KMS-11 (cell line): ENCODE measurements at regions not wholly inside any gene's neighbourhood (a gene's known extent, or its start where the extent isn't known, plus 50 kb on each side); places are given as distances from the start of the nearest gene placed in this dataset.

Source experiments
- H2AFZ ChIP-seq: fragments of 200-600 bp; sonication (generic); 2 replicates; pipeline ENCODE4 v1.6.1; 2016; ENCODE audit warnings: antibody characterized with exemption, mixed run types, low read depth
- H3K27ac ChIP-seq: fragments of 200-600 bp; sonication (generic); 2 replicates; pipeline ENCODE4 v1.6.1; 2016; ENCODE audit warnings: mild to moderate bottlenecking, mixed run types
- H3K27me3 ChIP-seq: fragments of 200-600 bp; sonication (generic); 2 replicates; pipeline ENCODE4 v1.6.1; 2017; ENCODE audit warnings: mild to moderate bottlenecking, low read depth, mixed run types, moderate library complexity; ENCODE audit not compliant: insufficient read depth
- H3K36me3 ChIP-seq: fragments of 200-600 bp; sonication (generic); 2 replicates; pipeline ENCODE4 v1.6.1; 2017; ENCODE audit warnings: mild to moderate bottlenecking, mixed run types; ENCODE audit not compliant: insufficient read depth
- H3K4me1 ChIP-seq: fragments of 200-600 bp; sonication (generic); 2 replicates; pipeline ENCODE4 v1.6.1; 2016; ENCODE audit warnings: mild to moderate bottlenecking, low read depth, mixed run types; ENCODE audit not compliant: poor library complexity, severe bottlenecking
- H3K4me2 ChIP-seq: fragments of 200-600 bp; sonication (generic); 2 replicates; pipeline ENCODE4 v1.7.0; 2016; ENCODE audit warnings: mild to moderate bottlenecking, mixed run types
- H3K4me3 ChIP-seq: fragments of 200-600 bp; sonication (generic); IDR thresholded peaks from 2 replicates; pipeline ENCODE4 v1.6.1; 2017; ENCODE audit warnings: low read depth, low read length, mixed read lengths; ENCODE audit not compliant: insufficient read depth
- H3K79me2 ChIP-seq: fragments of 200-600 bp; sonication (generic); 2 replicates; pipeline ENCODE4 v1.6.1; 2016; ENCODE audit warnings: low read depth, mixed run types; ENCODE audit not compliant: insufficient read depth
- H3K9ac ChIP-seq: fragments of 200-600 bp; sonication (generic); 2 replicates; pipeline ENCODE4 v1.6.1; 2016; ENCODE audit warnings: mild to moderate bottlenecking, mixed run types
- H4K20me1 ChIP-seq: fragments of 200-600 bp; sonication (generic); 2 replicates; pipeline ENCODE4 v1.6.1; 2016; ENCODE audit warnings: mild to moderate bottlenecking, mixed run types; ENCODE audit not compliant: insufficient read depth
- CTCF ChIP-seq: fragments of 200-600 bp; sonication (generic); conservative IDR thresholded peaks from 2 replicates; pipeline ENCODE4 v1.6.1; 2017; ENCODE audit warnings: low read depth, mild to moderate bottlenecking, antibody characterized with exemption, low read length, moderate library complexity, mixed read lengths

DNA sequence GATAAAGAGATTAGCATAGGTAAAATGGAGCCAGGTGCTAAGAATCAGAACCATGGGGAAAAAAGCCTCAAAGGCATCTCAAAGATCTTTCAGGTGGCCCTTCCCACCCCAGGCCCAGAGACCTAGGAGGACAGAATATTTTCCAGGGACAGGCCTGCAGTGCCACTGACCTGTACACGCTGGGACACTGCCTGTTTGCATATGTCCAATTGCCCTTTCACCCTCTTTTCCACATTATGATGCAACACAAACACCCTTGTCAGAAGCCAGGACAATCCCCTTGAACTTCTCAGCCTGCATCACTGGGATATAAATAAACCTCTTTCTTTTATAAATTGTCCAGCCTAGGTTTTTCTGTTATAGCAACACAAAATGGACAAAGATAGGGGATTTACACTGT, 419.1 kb downstream of the TRIB2 start:
- Histone ChIP-seq H2AFZ (no peak overlapping the region), H3K4me2 (no peak overlapping the region), H4K20me1 (no peaks in the 10 kb centered on the region), H3K36me3 (no peaks in the 10 kb centered on the region), H3K27ac (no peak overlapping the region), H3K27me3 (no peaks in the 10 kb centered on the region), H3K9ac (no peak overlapping the region), H3K79me2 (no peaks in the 10 kb centered on the region), H3K4me1 (no peaks in the 10 kb centered on the region), H3K4me3 (no peak overlapping the region)
- no peak for TF ChIP-seq CTCF

DNA sequence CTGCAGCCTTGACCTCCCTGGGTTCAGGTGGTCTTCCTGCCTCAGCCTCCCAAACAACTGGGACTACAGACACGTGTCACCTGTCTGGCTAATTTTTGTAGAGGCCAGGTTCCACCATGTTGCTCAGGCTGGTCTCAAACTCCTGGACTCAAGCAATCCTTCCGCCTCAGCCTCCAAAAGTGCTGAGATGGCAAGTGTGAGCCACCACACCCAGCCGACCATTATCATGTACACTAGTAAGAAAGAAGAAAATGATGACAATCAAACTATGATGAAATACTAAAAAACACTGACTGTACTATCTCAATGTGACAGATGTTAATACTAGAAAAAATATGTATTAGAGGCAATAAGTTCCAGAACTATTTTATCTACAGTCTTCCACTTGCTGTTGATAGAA, 420.9 kb downstream of the TRIB2 start:
- no peak overlapping the region for H3K4me3 ChIP-seq
- no peaks in the 10 kb centered on the region for H3K27me3 ChIP-seq
- H3K79me2 ChIP-seq: no peaks in the 10 kb centered on the region
- no peaks in the 10 kb centered on the region for H3K36me3 ChIP-seq
- H2AFZ ChIP-seq: no peak overlapping the region
- TF ChIP-seq CTCF: no peak
- H3K27ac ChIP-seq: no peak overlapping the region
- no peak overlapping the region for H3K4me2 ChIP-seq
- H3K9ac ChIP-seq: no peak overlapping the region
- no peaks in the 10 kb centered on the region for H4K20me1 ChIP-seq
- no peaks in the 10 kb centered on the region for H3K4me1 ChIP-seq

- H3K36me3 ChIP-seq: no peaks in the 10 kb centered on the region
- no peak for TF ChIP-seq CTCF
- H3K27ac ChIP-seq: no peak overlapping the region
- no peak overlapping the region for H3K4me3 ChIP-seq
- no peak overlapping the region for H2AFZ ChIP-seq
- H3K4me2 ChIP-seq: no peak overlapping the region
- no peaks in the 10 kb centered on the region for H3K79me2 ChIP-seq
- no peak overlapping the region for H3K9ac ChIP-seq
- no peaks in the 10 kb centered on the region for H3K27me3 ChIP-seq
- no peaks in the 10 kb centered on the region for H3K4me1 ChIP-seq
- no peaks in the 10 kb centered on the region for H4K20me1 ChIP-seq
Measured at GRCh38 chr2:13141315-13141714, 424.6 kb downstream of the TRIB2 start.

- H2AFZ ChIP-seq: no peak overlapping the region
Measured at GRCh38 chr2:13143451-13143850, 426.7 kb downstream of the TRIB2 start.

More at GRCh38 chr2:13143451-13143850, 426.7 kb downstream of the TRIB2 start:
- Histone ChIP-seq H3K4me1 (peaks cover under 1% of the 10 kb centered on the region), H3K4me2 (no peak overlapping the region), H3K4me3 (no peak overlapping the region), H3K9ac (no peak overlapping the region), H3K79me2 (no peaks in the 10 kb centered on the region), H3K36me3 (no peaks in the 10 kb centered on the region), H3K27ac (no peak overlapping the region), H3K27me3 (no peaks in the 10 kb centered on the region), H4K20me1 (no peaks in the 10 kb centered on the region)
- no peak for TF ChIP-seq CTCF
